B cell (primary cell): ENCODE measurements at regions not wholly inside any gene's neighbourhood (a gene's known extent, or its start where the extent isn't known, plus 50 kb on each side); places are given as distances from the start of the nearest gene placed in this dataset.

Experiments used
- ATAC-seq: fragments of 200-7000 bp; cut with Tn5 transposase; one replicate; pipeline ENCODE4 v1.10.0; 2021; ENCODE audit warnings: low read depth, mild to moderate bottlenecking, moderate number of reproducible peaks, moderate library complexity
- CTCF ChIA-PET: fragments of 350-600 bp; sonication (Branson Sonifier 250); formaldehyde crosslinking; loops from one replicate; lab custom pipeline; 2021; ENCODE audit warnings: antibody characterized with exemption, inconsistent platforms; lab: Charles Lee
- POLR2A ChIA-PET: fragments of 350-600 bp; sonication (Branson Sonifier 250); formaldehyde crosslinking; loops from one replicate; lab custom pipeline; 2021; ENCODE audit warnings: antibody characterized with exemption; lab: Charles Lee
- DNase-seq: peaks from one replicate; pipeline ENCODE4 v3.0.0; 2013
- H2AFZ ChIP-seq: 2 replicates; pipeline ENCODE4 v1.6.1; 2012; ENCODE audit warnings: mild to moderate bottlenecking, low read depth, low read length; ENCODE audit not compliant: insufficient read depth, poor library complexity, severe bottlenecking
- H3K27ac ChIP-seq, 2 donors: 1 replicate in 1 of 2; 2 replicates in 1 of 2; pipeline ENCODE4 v1.5.1; 2012 to 2013; ENCODE audit warnings: low read length in 2 of 2, mild to moderate bottlenecking in 2 of 2, moderate library complexity in 1 of 2
- H3K27me3 ChIP-seq, 4 experiments: fragments of 200-600 bp in 1 of 4; sonication (generic) in 1 of 4; replicated peaks in 1 of 4; 1 replicate in 2 of 4; 2 replicates in 2 of 4; pipeline versions ENCODE4 v1.6.1 to v1.7.0; 2013 to 2016; ENCODE audit warnings: low read length in 3 of 4, mild to moderate bottlenecking in 2 of 4, mixed read lengths in 1 of 4, moderate library complexity in 1 of 4; ENCODE audit not compliant: insufficient read depth in 4 of 4, control insufficient read depth in 3 of 4; ENCODE audit errors: control extremely low read depth in 1 of 4
- H3K36me3 ChIP-seq, 2 experiments: replicated peaks in 1 of 2; 1 replicate in 1 of 2; 2 replicates in 1 of 2; pipeline versions ENCODE4 v1.6.1 to v1.7.1; 2013; ENCODE audit warnings: low read length in 1 of 2; ENCODE audit not compliant: insufficient read depth in 2 of 2, control insufficient read depth in 1 of 2; ENCODE audit errors: control extremely low read depth in 1 of 2, extremely low read depth in 1 of 2
- H3K4me1 ChIP-seq, 2 donors: fragments of 200-600 bp in 1 of 2; sonication (generic) in 1 of 2; 1 replicate in 1 of 2; 2 replicates in 1 of 2; pipeline versions ENCODE4 v1.5.1 to v1.6.1; 2013 to 2017; ENCODE audit warnings: low read length in 2 of 2; ENCODE audit not compliant: control insufficient read depth in 2 of 2, insufficient read depth in 2 of 2
- H3K4me2 ChIP-seq: replicated peaks from 2 replicates; pipeline ENCODE3; 2012; ENCODE audit warnings: mild to moderate bottlenecking, low read depth, low read length; ENCODE audit not compliant: poor library complexity, severe bottlenecking
- H3K4me3 ChIP-seq, 5 experiments: fragments of 200-600 bp in 1 of 5; sonication (generic) in 1 of 5; 1 replicate in 3 of 5; 2 replicates in 2 of 5; pipeline versions ENCODE4 v1.5.1 to v1.7.0; 2011 to 2016; ENCODE audit warnings: low read length in 4 of 5, mild to moderate bottlenecking in 4 of 5, low read depth in 2 of 5, control low read depth in 1 of 5, moderate library complexity in 1 of 5; ENCODE audit not compliant: insufficient read depth in 1 of 5; ENCODE audit errors: control extremely low read depth in 1 of 5, extremely low read depth in 1 of 5
- H3K79me2 ChIP-seq: fragments of 200-600 bp; sonication (generic); one replicate; pipeline ENCODE4 v1.6.0; 2016; ENCODE audit warnings: low read length; ENCODE audit not compliant: control insufficient read depth, insufficient read depth
- H3K9ac ChIP-seq: fragments of 200-600 bp; sonication (generic); 2 replicates; pipeline ENCODE4 v1.6.1; 2017; ENCODE audit warnings: mild to moderate bottlenecking, low read length, moderate library complexity
- H3K9me3 ChIP-seq, 3 donors: one replicate each; pipeline versions ENCODE4 v1.6.1 to v1.7.1; 2013; ENCODE audit warnings: low read length in 2 of 3; ENCODE audit not compliant: control insufficient read depth in 2 of 3, insufficient read depth in 1 of 3; ENCODE audit errors: control extremely low read depth in 1 of 3
- H4K20me1 ChIP-seq: 2 replicates; pipeline ENCODE4 v1.6.0; 2012; ENCODE audit warnings: mild to moderate bottlenecking, low read length; ENCODE audit not compliant: insufficient read depth, control insufficient read depth, poor library complexity, severe bottlenecking
- H3K27ac Mint-ChIP-seq: one replicate; pipeline ENCODE4 v1.8.0; 2021; ENCODE audit warnings: mixed read lengths
- H3K27me3 Mint-ChIP-seq: one replicate; pipeline ENCODE4 v1.8.0; 2021; ENCODE audit warnings: mixed read lengths
- H3K4me1 Mint-ChIP-seq: one replicate; pipeline ENCODE4 v1.8.0; 2021; ENCODE audit warnings: mixed read lengths
- H3K4me3 Mint-ChIP-seq: one replicate; pipeline ENCODE4 v1.8.0; 2021; ENCODE audit warnings: mixed read lengths
- H3K9me3 Mint-ChIP-seq: one replicate; pipeline ENCODE4 v1.8.0; 2022; ENCODE audit warnings: mixed read lengths; ENCODE audit not compliant: insufficient read depth
- EZH2 ChIP-seq: IDR thresholded peaks from 2 replicates; pipeline ENCODE4 v1.6.1; 2012; ENCODE audit warnings: borderline replicate concordance, low read depth, mild to moderate bottlenecking, moderate library complexity, low read length; ENCODE audit not compliant: insufficient read depth, poor library complexity, severe bottlenecking
- WGBS: methylation state at CpG from one replicate; pipeline ENCODE4 v1.1.5; 2013; ENCODE audit warnings: missing lambda C conversion rate; ENCODE audit not compliant: insufficient coverage; 5-methylcytosine and 5-hydroxymethylcytosine counted together
- intact Hi-C: fragments of 100-400 bp; cut with micrococcal nuclease; formaldehyde crosslinking; loops from one replicate; pipeline ENCODE4 v1.10.0; 2022
- TF ChIP-seq, protein P1 (sequence below): fragments of 200-600 bp; IDR thresholded peaks from one replicate; pipeline ENCODE4 v1.8.0; 2022; ENCODE audit warnings: antibody characterized with exemption, mild to moderate bottlenecking

DNA sequence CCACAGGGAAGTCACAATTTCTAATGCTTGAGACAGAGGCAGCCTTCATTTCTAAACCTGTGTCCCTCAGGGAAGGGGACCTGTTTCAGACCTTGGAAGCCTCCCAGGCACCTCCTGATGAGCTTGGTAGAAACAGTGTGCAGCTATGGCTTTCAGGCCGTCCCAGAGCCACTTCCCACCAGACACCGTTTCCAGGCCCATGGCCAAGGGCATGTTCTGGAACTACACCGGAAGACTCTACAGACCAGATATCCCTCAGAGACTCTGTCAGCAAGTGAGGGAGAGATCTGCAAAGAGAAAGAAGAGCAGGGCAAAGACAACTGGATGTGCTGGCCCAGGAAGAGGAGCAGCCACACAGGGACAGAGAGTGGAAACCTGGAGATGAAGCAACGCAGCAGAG lies 82.2 kb upstream of the HSPA9 start:
- Histone ChIP-seq H3K27me3 (peaks cover 0 to 51% (median 35%) of the 10 kb centered on the region in 4 experiments), H3K9me3 (peaks cover 0 to 13% (median 0%) of the 10 kb centered on the region in 3 donors), H3K79me2 (no peaks in the 10 kb centered on the region), H3K9ac (no peak overlapping the region), H3K36me3 (no peaks in the 10 kb centered on the region), H3K4me3 (no peak overlapping the region), H2AFZ (no peak overlapping the region), H3K4me1 (peaks cover 20 to 33% of the 10 kb centered on the region in 2 donors), H3K4me2 (no peak overlapping the region), H4K20me1 (no peaks in the 10 kb centered on the region), H3K27ac (no peak overlapping the region)
- TF ChIP-seq EZH2 = no peak
- TF ChIP-seq, protein P1, sequence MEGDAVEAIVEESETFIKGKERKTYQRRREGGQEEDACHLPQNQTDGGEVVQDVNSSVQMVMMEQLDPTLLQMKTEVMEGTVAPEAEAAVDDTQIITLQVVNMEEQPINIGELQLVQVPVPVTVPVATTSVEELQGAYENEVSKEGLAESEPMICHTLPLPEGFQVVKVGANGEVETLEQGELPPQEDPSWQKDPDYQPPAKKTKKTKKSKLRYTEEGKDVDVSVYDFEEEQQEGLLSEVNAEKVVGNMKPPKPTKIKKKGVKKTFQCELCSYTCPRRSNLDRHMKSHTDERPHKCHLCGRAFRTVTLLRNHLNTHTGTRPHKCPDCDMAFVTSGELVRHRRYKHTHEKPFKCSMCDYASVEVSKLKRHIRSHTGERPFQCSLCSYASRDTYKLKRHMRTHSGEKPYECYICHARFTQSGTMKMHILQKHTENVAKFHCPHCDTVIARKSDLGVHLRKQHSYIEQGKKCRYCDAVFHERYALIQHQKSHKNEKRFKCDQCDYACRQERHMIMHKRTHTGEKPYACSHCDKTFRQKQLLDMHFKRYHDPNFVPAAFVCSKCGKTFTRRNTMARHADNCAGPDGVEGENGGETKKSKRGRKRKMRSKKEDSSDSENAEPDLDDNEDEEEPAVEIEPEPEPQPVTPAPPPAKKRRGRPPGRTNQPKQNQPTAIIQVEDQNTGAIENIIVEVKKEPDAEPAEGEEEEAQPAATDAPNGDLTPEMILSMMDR = no peak
- POLR2A ChIA-PET = no interaction called here
- no peak for ATAC-seq
- Mint-ChIP-seq H3K4me1 (peaks cover 35% of the 10 kb centered on the region), H3K27ac (no peak overlapping the region), H3K27me3 (peaks cover 58% of the 10 kb centered on the region), H3K4me3 (no peak overlapping the region), H3K9me3 (no peaks in the 10 kb centered on the region)
- 100% methylated on average over 3 of the region's 4 CpGs for WGBS
- intact Hi-C loops = no loop called here
- DNase-seq = no peak
- CTCF ChIA-PET = no interaction called here

DNA sequence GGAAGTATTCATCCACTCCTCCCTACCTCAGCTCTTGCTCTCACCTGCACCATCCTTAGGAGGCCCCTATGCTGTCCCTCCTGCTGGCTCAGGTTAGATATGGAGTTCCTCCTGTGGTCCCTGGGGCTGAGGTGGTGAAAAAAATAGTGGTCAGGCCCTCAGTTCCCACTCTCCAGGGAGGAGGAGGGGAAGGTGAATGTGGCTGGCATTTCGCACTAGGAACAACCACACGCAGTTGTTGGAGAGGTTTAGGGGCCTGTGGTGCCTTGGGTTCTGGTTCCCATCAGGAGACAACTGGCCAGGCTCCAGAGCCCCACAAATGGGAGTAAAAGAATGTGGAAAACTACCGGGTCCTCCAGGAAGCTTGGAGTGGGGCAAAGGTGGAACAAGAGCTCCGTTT lies 81.7 kb upstream of the HSPA9 start:
- no peak overlapping the region for H3K4me3 Mint-ChIP-seq
- H3K9ac ChIP-seq = no peak overlapping the region
- no peaks in the 10 kb centered on the region for H3K9me3 Mint-ChIP-seq
- no peak overlapping the region for H3K27ac ChIP-seq
- intact Hi-C loops = no loop called here
- H4K20me1 ChIP-seq = no peaks in the 10 kb centered on the region
- H3K4me1 ChIP-seq = peaks cover 19 to 28% of the 10 kb centered on the region in 2 donors
- DNase-seq (no peak), ATAC-seq (no peak)
- no peak overlapping the region for H3K27ac Mint-ChIP-seq
- no peak overlapping the region for H3K4me2 ChIP-seq
- TF ChIP-seq, protein P1 = no peak
- TF ChIP-seq EZH2 = no peak
- no peaks in the 10 kb centered on the region for H3K36me3 ChIP-seq
- no peak overlapping the region for H3K4me3 ChIP-seq
- WGBS = 84% methylated on average over 4 of the region's 4 CpGs
- no peak overlapping the region for H2AFZ ChIP-seq
- ChIA-PET POLR2A (no interaction called here), CTCF (no interaction called here)
- peaks cover 31% of the 10 kb centered on the region for H3K4me1 Mint-ChIP-seq
- H3K27me3 ChIP-seq = peaks cover 0 to 55% (median 38%) of the 10 kb centered on the region in 4 experiments
- H3K79me2 ChIP-seq = no peaks in the 10 kb centered on the region
- peaks cover 60% of the 10 kb centered on the region for H3K27me3 Mint-ChIP-seq
- H3K9me3 ChIP-seq = peaks cover 0 to 9% (median 0%) of the 10 kb centered on the region in 3 donors
